NCI-H69 (cell line): ENCODE measurements at regions not wholly inside any gene's neighbourhood (a gene's known extent, or its start where the extent isn't known, plus 50 kb on each side); places are given as distances from the start of the nearest gene placed in this dataset.

Experiments
- DNase-seq: peaks from one replicate; lab custom pipeline; 2025; lab: John Stamatoyannopoulos, UW

DNA sequence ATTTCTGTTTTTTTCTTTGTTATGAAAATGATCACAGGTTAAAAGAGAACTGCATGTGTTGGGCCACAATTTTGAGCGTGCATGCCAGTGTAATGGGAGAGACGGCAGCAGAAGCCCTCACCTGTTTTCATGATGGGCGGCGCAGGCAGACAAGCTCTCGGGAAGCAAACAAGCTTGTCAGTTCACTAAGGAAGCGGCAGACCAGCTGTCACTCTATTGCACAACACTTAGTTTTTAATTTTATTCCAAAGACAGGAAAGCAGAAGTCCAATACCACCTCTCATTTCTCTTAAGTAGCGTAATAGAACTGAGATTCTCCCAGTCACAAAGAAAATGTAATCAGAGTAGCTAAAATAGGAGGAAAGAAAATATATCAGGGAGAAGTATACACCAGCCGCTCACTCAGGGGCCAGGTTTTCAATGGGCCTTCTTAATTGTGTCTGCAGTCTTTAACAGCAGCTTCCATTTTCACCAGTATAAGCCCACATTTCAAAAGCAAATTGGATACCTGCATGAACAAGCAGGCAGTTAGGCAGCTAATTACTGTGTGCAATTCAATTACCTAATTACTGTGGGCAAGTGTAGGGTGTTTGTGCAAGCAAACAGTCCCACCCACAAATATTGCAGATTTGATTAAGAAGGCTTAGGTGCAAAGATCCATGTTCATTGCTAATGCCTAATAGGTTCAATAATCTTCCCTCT, 711.4 kb downstream of the DIAPH3 start:
- peak; percentile 98 for DNase-seq

DNA sequence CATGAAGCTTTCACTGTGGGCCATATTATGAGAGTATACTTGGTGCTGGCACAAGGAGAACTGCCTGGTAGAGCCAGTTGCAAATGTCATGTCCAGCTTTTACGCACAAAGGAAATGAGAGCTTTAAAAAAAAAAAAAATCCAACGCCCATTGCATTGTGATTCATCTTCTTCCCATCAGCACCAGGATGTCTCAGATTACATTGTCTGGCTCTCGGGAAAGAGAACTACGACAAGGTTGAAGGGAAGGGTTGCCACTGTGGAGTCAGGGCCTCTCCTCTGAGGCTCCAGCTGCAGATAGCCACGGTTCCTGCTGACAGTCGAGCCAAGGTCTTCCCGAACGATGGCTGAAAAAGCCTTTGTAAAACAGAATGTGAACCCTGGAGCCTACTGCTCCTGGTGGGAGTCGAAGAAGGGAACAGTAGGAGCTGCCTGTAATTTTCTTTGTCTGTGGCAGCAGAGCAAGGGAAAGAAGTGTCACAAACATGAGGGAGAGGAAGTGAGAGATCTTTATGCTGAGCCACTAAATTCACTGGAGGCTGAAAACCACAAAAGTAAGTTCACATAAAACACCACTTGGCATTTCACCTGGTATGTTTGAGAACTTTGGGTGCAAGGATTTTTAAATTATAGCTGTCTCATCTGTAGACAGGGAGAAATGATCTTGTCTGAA, 704.7 kb downstream of the DIAPH3 start:
- peak; percentile 88 for DNase-seq

DNA sequence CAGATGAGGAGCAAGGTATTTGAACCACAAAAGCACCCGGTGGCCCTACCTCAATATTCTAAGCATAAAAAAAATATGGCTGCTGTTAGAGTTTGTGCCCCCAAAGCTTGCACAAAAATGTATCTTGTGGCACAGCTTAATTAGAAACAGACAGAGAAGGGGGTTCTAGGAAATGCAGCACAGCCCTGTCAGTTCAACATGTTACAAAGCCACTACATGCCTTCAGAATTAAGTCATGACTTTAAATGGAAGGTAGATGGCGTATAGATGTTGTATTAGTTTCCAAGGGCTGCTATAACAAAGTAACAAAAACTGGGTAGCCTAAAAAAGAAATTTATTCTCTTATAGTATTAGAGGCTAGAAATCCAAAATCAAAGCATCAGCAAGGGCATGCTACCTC, 703.8 kb downstream of the DIAPH3 start:
- peak; percentile 48 for DNase-seq

DNA sequence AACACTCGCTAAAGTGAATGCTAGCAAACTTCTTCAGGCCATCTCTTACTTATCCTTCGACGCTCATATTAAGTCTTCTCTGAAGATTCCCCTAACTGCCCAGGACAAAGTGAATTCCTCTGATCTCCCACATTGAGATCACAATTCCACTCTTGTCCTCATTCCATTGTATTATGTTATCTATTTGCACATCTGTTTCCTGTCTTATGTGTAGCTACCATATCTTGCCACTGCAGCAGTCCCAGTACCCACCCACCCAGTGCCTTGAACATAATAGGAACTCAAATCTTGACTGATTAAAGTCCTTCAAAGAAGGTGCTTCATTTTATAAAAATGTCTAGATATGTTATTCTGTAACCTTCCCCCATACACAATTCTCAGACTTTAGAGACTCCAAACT, 702.3 kb downstream of the DIAPH3 start:
- DNase-seq: peak; percentile 37

DNA sequence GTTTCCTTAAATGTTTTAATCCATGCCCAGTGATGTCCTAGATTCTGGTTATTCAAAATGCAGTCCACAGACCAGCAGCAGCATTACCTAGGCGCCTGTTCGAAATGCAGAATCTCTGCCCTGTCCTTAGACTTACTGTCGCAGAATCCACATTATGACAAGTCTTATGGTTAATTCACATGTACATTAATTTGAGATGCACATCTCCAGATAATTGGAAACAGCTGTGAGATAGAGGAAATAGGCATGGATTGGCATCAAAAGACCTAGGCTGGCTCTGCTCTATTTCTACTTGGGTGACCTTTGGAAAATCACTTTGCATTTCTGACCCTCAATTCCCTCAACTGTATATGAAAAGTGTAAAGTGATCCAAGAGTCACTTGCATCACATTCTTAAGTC, 700.7 kb downstream of the DIAPH3 start:
- peak; percentile 18 for DNase-seq

DNA sequence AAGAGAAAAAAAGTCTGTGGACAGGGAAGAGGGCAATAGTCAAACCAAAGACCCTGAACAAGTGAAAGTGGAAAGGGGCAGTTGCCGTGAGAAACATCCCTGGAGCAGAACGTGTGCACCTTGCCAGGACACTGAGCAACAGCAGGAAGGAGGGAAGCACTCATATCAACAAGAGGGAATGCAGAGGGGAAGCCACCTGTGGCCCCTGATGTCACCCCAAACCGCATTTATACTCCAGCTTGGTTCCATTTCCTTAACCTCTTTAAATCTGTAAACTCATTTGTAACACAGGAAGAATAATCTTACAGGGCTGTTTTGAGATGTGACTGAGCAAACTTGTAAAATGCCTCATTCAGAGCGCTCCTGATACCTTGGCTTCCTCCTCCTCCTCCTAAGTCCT, 698.8 kb downstream of the DIAPH3 start:
- no peak for DNase-seq

DNA sequence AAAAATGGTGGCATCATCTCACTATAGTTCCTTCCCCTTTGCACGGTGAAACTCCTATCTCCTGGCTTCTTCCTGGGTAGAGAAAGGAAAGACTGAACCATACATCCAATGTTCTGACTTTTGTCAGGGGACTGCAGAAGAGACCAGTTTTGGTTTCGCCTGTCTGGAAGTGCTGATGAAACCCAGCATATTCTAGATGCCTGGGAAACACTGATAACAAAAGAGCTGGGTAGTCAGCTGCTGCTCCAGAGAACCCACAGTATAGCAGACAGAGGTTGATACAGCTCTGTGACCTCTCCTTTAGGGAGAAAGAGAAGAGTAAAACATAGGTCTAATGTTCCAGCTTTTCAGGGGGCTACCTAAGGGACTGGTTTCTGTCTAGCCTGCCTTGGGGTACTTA, 695.3 kb downstream of the DIAPH3 start:
- no peak for DNase-seq

DNA sequence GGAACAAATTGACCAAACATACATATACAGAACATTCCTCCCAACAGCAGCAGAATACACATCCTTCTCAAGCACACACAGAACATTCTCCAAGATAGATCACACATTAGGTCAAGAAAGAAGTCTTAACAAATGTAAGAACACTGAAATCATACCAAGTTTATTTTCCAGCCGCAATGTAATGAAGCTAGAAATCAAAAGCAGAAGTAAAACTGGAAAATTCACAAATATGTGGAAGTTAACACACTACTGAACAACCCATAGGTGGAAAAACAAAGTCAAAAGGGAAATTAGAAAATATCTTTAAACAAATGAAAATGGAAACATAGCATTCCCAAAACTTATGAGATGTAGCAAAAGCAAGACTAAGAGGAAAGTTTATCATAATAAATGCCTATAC, 692.6 kb downstream of the DIAPH3 start:
- no peak for DNase-seq

DNA sequence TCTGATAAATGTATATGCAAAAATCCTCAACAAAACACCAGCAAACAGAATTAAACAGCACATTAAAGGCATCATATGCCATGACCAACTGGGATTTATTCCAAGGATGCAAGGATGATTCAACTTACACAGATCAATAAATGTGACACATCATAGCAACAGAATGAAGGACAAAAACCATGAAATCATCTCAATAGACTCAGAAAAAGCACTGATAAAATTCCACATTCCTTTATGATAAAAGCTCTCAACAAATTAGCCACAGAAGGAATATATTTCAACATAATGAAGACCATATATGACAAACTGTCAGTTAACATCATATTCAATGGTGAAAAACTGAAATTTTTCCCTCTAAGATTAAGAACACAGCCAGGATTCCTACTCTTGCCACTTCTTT, 691.6 kb downstream of the DIAPH3 start:
- no peak for DNase-seq

DNA sequence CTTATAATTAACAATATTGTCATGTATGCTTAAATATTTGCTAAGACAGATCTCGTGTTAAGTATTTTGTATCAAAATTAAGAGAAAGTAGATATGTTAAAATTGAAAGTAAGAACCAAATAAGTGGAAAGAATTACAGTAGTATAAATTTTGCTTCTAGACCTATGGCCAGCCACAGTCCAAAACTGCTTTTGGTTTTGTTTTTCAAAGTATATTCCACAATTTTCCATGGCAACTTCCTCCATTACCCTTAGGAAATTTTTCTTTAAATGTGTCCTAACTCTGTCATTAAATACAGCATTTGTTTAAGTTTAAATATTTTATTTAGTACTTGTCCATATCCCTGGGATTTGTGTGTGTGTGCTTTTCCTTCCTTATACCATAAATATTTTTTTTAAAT, 689.0 kb downstream of the DIAPH3 start:
- no peak for DNase-seq

DNA sequence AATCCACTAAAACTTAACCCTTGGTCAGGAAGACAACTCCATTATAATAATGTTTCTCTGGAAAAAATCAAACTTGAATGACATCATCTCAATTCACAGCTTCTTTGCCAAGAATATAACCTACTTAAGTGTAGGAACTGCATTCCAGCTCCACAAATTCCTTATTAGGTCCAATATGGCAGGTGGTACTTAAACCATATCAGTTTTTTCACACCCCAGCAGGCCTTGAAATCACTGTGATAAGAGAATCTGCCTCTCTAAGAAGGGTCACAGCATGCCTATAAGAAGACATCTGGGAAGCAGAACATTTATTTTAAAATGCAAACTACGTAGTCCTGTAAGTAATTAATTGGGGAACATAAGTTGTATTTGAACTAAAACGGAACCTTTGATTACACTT, 687.8 kb downstream of the DIAPH3 start:
- DNase-seq: no peak

DNA sequence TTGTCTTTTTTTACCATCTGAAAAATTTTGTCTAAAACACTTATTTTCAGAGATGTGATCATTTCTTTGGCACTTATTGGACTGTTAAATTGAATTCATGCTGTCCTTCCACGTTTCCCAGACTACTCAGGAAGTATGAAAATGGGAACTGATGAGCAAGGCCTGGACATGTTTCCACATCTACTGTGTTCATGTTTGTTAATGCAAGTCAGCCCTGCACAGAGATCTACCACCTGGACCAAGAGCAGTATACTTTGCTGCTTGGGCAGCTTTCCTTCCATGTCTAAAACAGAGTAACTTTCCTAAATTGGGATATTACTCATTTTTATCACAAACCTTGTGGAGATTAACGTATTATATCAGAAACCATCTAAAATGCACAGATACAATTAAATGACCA, 687.4 kb downstream of the DIAPH3 start:
- DNase-seq: no peak

DNA sequence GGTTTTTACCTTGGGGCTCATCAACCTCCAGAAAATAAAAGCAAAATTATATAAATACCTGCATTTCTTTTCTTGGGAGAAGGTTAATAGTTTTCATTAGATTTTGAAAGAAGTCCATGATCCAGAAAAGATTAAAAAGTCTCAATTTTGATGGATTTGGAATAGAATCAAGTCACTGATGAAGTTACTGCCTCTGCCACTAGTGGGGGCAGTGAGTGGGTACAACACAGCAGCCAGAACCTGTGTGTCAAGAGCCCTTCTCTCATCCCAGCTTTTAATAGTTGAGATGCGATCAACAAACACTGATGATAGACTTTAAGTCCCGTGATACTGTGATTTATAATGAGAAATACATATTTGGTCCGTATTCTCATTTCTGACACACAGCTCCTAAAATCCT, 686.7 kb downstream of the DIAPH3 start:
- DNase-seq: peak; percentile 52

DNA sequence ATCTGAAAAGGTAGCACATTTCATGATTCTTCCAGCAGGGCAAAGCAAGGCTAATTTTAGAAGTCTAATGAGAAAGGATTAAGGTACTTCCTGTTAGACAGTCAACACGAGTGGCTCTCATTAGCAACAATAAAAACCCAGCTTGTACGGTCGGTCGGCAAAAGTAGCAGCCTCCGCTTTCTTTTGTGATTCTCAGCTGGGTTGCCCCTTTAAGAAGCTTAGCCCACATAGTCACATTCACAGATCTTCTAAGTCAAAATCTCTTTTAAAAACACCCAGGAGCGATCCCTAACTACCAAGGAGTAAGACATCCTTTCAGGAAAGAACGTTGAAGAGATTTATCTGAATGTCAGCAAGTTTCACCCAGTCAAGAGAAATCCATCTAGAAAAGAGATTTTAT, 684.8 kb downstream of the DIAPH3 start:
- DNase-seq: peak; percentile 26

DNA sequence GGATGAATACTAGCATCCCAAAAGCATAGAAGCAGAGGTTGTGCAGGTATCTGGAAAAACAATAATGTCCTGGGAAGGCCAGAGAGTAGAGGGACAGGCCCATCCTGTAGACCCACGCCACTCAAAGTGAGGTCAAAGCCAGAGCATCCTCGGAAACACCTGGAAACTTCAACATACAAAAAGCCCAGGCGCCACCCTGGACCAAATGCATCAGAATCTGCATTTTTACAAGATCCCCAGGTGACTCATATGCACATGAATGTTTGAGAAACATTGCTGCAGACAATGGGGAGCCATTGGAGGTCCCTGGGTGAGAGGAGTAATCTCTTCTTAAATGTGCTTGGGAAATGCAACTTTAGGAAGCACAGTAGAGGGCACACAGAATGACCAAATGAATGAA, 684.1 kb downstream of the DIAPH3 start:
- DNase-seq: no peak

DNA sequence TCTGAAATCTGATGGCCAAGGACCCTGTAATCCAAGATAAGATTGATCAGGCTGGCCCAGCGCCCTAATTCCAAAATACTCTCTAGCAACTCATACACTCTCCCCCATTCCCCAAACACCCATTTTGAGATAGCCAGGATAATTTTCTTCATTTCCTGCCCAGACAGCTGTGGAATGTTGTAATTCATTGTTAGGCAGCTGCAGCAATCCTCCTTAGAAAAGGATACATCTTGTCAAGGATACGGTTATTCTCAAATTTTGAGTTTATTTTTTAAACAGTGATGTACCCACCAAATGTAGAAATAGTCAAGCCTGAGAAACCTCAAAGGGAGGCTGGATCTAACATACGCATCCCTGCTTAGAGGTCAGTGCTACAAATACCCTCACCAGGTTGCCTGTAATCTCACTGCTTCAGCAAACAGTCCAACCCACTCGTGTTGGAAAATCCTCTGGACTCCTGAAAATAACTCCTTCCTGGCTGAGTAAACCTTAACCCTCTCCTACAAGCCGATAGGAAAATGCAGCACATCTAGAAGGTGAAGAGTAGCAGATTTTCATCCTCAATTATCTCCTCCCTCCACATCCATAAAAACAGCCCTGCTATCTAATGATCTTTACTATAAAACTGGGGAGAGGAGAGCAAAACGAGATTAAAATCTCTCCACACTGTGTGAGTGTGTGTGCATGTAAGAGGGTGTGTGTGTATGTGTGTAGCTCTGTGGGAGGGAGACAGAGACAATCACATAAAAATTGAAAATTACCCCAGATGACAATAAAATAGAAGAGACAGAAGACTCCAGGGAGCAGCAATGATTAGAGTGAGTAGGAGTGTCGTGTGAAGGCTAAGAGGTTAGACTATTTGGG, 683.1 kb downstream of the DIAPH3 start:
- DNase-seq: peak; percentile 35

DNA sequence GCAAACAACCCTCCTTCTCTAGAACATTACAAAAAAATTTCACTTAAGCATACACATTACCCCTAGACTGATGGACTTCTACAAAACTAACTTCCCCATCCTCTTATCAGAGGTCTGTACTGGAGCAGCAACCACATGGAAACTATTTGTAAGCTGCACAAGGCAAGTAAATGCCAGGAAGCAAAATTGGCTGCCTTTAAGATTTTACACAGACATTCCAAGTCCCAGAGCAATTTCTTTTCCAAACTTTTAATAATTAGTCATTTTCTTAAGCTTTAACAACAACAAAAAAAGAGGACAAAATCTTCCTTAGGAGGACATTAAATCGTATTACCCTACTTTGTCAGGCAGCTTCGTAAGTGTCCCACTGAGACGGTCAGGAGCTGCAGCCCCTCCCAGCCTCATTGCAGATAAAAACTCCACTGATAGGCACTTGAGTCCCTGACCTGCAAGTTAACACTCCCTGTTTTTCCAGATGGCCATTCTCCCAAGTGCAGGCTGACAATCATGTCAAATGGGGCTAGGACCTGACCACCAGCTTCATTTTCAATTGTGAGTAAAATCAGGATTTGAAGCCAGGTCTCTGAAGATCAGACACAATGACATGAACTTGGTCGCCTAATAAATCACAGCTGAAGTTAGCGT, 680.1 kb downstream of the DIAPH3 start:
- DNase-seq: no peak

DNA sequence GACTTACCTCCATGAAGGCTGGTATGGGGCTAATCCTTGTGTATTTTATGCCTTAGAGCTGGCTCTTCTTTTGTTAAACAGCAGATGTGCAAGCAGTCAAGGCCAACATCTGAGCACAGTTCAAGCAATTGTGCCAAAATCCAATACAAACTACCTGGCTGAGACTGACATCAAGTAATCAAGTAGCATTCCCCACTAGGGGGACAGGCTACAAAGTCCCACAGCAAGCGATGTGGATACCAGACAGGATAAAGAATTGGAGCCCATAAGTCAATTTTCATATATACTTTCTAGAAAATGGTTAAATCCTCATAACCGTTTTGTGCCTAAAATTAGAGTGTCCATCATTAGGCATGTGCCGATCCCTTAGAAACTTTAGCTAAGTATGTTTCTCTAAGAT, 675.8 kb downstream of the DIAPH3 start:
- DNase-seq: peak; percentile 24

DNA sequence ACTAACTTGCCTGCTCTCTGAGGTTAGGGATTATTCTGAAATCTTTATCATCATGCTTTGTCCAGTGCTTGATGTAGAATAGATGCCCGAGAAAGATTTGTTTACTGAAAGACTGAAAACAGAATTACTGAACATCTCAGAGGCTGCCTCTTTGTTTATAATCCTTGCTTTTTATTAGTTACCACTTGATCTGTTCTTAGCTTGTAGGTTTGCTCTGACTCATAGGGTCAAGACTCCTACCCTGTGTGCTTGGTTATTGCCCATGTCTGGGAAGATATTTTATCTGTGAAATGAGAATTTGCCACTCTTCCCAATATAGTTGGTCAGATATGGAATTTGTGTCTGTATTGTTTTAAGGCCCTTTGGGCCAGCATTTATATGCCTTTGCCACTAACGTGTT, 675.3 kb downstream of the DIAPH3 start:
- DNase-seq: no peak

DNA sequence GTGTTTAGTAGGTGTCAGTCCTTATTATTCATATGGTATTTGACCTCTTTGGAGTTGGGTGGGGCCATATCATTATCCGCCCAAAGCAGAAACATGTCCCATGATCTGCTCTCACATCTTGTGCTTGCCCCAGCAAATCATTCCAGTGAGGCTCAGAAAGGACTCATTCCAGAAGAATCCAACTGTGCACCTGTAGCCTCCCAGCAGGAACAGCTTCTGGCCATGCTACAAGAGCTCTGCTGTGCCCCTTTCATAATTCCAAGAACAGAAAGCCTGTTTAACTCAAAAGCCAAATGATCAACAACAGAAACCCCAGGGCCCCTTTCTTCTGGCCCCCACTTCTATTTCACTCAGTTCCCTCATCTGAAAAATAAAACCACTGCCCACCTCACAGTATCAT, 673.1 kb downstream of the DIAPH3 start:
- DNase-seq: peak; percentile 14

DNA sequence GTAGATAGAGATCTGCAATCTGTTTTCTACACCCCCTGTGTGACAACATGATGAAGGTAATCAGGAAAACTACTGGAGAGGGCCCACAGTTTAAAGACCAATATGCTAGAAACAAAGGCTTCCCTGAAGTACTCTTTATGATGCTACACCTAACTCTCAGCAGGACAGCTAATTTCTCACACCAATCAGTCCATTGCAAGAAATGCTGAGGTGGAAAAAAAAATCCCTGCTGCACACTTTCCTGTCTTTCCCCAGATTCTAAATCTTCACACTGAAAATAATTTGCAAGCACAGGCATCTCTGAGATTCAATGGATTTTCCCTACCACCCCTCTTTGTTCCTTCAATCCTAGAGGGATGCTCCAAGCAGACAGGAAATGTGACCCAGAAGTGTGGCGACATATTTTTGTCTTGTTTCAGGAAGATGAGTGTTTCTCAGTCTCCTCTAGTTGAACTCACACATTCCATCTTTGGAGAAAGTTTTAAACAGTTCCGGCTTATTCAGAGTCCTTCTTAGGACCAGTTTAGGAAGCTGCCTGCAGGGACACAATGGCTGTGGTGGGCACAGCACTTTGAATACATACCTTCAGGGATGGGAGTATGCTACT, 671.6 kb downstream of the DIAPH3 start:
- no peak for DNase-seq

DNA sequence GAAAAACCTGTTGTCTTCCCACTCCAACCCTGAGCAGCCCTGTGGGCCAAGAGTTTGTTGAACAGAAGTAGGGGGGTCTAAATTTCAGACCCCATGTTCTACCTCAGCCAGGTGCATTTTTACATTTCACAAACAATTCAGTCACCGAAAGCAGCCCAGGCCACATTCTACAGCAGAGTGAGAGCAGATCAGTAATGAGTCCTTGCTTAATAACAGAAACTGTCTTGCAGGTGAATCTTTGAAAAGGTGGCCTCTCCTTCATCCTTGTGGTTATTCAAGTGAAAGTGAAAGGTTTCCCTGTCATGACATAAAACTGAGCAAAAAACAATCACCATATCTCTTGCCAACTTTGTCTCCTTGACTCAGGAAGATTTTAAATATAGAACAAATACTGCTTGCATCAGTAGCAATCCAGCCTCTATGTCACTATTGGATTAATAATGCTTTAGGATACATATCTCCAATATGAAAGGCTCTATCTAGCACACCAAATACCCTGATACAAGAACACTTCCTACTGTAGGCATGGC, 670.2 kb downstream of the DIAPH3 start:
- DNase-seq: no peak
